ENCODE measurements at regions not wholly inside any gene's neighbourhood (a gene's known extent, or its start where the extent isn't known, plus 50 kb on each side); places are given as distances from the start of the nearest gene placed in this dataset.

DNA sequence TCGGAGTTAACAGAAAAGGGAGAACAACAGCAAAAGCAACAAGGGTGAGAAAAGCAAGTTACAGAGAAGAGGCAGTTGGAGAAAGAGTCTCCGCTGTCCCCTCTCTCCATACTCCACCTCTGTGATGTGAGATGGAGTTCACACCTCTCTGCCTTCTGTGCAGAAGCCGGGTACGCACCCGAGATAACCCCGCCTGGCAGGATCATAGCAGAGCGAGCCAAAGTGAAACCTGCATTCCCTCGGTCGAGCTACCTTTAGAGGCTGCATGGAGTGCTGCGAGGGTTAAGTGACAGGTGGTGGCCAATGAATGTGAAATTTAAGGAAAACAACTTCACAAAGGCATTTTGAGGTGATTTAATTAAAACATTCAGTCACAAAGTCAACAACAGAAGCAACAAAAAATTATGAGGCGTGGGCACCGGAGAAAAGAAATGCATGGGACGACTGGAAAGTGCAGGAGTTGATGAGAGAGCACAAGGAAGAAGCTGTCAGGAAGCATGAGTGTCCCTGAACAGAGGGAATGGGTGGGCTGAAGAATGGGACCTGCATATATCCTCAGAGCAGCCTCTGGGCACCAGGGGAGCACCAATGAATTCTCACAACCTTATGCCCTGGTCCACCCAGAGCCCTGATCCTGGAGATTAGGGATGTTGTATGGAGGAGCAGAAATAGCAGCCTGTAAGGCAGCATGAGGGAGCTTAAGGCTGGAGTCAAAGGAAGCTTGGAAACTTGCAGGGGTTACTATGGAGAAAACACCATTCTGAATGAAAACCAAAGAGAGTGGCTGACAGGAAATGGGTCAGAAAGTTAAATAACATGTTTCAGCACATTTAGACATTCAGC lies 208.3 kb downstream of the EMP1 start:
- no peaks in the 10 kb centered on the region for H3K9me2 ChIP-seq
- no peak overlapping the region for H2AFZ ChIP-seq (ENCODE audit: low read depth)
- H3F3A ChIP-seq (replicated peaks; ENCODE audit: insufficient read depth) = no peaks in the 10 kb centered on the region
- H3K9ac ChIP-seq = no peak overlapping the region
- H3K9me3 ChIP-seq = no peaks in the 10 kb centered on the region
- no peak overlapping the region for H3K27ac ChIP-seq (ENCODE audit: low read depth in 2 of 2, low read length in 1 of 2)
- H3K4me3 ChIP-seq (ENCODE audit: low read depth in 2 of 2, low read length in 1 of 2) = no peak overlapping the region
- no peak overlapping the region for H3K4me2 ChIP-seq
- no peaks in the 10 kb centered on the region for H3K36me3 ChIP-seq (replicated peaks in 1 of 2; ENCODE audit: control insufficient read depth in 1 of 2, insufficient read depth in 2 of 2, low read length in 1 of 2)
- TF ChIP-seq CHD2 (IDR thresholded peaks at IDR 0.05; ENCODE audit: low read length, partially characterized antibody) (no peak), FOSL2 (IDR thresholded peaks at IDR 0.05; ENCODE audit: borderline replicate concordance, low read depth) (no peak), FOXM1 (IDR thresholded peaks at IDR 0.05; ENCODE audit: low read depth) (no peak), NRF1 (IDR thresholded peaks at IDR 0.05; ENCODE audit: low read depth, low read length) (no peak), ELF1 (IDR thresholded peaks at IDR 0.05) (no peak), SMC3 (IDR thresholded peaks at IDR 0.05; ENCODE audit: low read depth, low read length) (no peak), SIN3A (IDR thresholded peaks at IDR 0.05; ENCODE audit: borderline replicate concordance, low read depth, low read length) (no peak), GATA2 (CRISPR knock-in tag; IDR thresholded peaks at IDR 0.05) (no peak), RFX5 (IDR thresholded peaks at IDR 0.05; ENCODE audit: low read length) (no peak), RXRA (IDR thresholded peaks at IDR 0.05; ENCODE audit: borderline replicate concordance, low read depth) (no peak), TEAD4 (IDR thresholded peaks at IDR 0.05; ENCODE audit: borderline replicate concordance, insufficient read depth) (no peak), TAF1 (IDR thresholded peaks at IDR 0.05; ENCODE audit: borderline replicate concordance, low read depth, low read length) (no peak), MEF2A (IDR thresholded peaks at IDR 0.05; ENCODE audit: borderline replicate concordance, low read depth) (no peak)
- TF ChIP-seq, protein P1, sequence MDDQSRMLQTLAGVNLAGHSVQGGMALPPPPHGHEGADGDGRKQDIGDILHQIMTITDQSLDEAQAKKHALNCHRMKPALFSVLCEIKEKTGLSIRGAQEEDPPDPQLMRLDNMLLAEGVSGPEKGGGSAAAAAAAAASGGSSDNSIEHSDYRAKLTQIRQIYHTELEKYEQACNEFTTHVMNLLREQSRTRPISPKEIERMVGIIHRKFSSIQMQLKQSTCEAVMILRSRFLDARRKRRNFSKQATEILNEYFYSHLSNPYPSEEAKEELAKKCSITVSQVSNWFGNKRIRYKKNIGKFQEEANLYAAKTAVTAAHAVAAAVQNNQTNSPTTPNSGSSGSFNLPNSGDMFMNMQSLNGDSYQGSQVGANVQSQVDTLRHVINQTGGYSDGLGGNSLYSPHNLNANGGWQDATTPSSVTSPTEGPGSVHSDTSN (IDR thresholded peaks at IDR 0.05) = no peak
- TF ChIP-seq, protein P2, sequence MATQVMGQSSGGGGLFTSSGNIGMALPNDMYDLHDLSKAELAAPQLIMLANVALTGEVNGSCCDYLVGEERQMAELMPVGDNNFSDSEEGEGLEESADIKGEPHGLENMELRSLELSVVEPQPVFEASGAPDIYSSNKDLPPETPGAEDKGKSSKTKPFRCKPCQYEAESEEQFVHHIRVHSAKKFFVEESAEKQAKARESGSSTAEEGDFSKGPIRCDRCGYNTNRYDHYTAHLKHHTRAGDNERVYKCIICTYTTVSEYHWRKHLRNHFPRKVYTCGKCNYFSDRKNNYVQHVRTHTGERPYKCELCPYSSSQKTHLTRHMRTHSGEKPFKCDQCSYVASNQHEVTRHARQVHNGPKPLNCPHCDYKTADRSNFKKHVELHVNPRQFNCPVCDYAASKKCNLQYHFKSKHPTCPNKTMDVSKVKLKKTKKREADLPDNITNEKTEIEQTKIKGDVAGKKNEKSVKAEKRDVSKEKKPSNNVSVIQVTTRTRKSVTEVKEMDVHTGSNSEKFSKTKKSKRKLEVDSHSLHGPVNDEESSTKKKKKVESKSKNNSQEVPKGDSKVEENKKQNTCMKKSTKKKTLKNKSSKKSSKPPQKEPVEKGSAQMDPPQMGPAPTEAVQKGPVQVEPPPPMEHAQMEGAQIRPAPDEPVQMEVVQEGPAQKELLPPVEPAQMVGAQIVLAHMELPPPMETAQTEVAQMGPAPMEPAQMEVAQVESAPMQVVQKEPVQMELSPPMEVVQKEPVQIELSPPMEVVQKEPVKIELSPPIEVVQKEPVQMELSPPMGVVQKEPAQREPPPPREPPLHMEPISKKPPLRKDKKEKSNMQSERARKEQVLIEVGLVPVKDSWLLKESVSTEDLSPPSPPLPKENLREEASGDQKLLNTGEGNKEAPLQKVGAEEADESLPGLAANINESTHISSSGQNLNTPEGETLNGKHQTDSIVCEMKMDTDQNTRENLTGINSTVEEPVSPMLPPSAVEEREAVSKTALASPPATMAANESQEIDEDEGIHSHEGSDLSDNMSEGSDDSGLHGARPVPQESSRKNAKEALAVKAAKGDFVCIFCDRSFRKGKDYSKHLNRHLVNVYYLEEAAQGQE (IDR thresholded peaks at IDR 0.05; ENCODE audit: low read depth, low read length) = no peak
- ChIA-PET POLR2A (no interaction called here), CTCF (interaction anchor here (1.2 kb wide), 1 partner anchor 42 kb away, joined by 4 read pairs; no protein-coding TSS in a partner anchor)
- H4K20me1 ChIP-seq (ENCODE audit: insufficient read depth) = no peaks in the 10 kb centered on the region
- 37% methylated on average over 13 of the region's 13 CpGs for WGBS (ENCODE audit: low lambda C conversion rate)
- no peaks in the 10 kb centered on the region for H3K27me3 ChIP-seq (ENCODE audit: insufficient read depth)
- no peaks in the 10 kb centered on the region for H3K4me1 ChIP-seq (ENCODE audit: control insufficient read depth in 1 of 2, insufficient read depth in 2 of 2, low read depth in 1 of 2, low read length in 1 of 2)
- DNase-seq = no peak
- no peaks in the 10 kb centered on the region for H3K79me2 ChIP-seq (ENCODE audit: insufficient read depth)

Measured in SK-N-SH (cell line).